ENCODE measurements at regions not wholly inside any gene's neighbourhood (a gene's known extent, or its start where the extent isn't known, plus 50 kb on each side); places are given as distances from the start of the nearest gene placed in this dataset.
"Not testable (repeated sequence)": the region's sequence is repeated elsewhere in the genome, so short reads cannot be mapped to it uniquely, and the experiment has no call there.

- no peak for DNase-seq
These were observed 50.2 kb upstream of the FGF3 start for GRCh38 chr11:69869311-69869939.

- no peak for DNase-seq
These were observed 51.5 kb upstream of the FGF3 start for GRCh38 chr11:69870766-69871165.

GRCh38 chr11:69873166-69874077 lies 54.2 kb upstream of the FGF3 start:
- DNase-seq, result no peak

- DNase-seq, result no peak
These were observed 55.2 kb upstream of the FGF3 start for GRCh38 chr11:69874178-69874983.

GRCh38 chr11:69874984-69875624 lies 55.9 kb upstream of the FGF3 start:
- DNase-seq, result no peak

GRCh38 chr11:69876013-69876412 lies 56.8 kb upstream of the FGF3 start:
- no peak for DNase-seq

GRCh38 chr11:69877235-69877634 lies 58.0 kb upstream of the FGF3 start:
- no peak for DNase-seq

- DNase-seq, result not testable (repeated sequence)
These were observed 58.5 kb upstream of the FGF3 start for GRCh38 chr11:69877704-69878103.

GRCh38 chr11:69878144-69878883 lies 59.1 kb upstream of the FGF3 start:
- DNase-seq, result no peak

- DNase-seq, result peak; percentile 6
These were observed 59.9 kb upstream of the FGF3 start for GRCh38 chr11:69878927-69879728.

GRCh38 chr11:69879729-69880005 lies 60.5 kb upstream of the FGF3 start:
- peak; percentile 8 for DNase-seq

- DNase-seq, result peak; percentile 12
These were observed 61.0 kb upstream of the FGF3 start for GRCh38 chr11:69880041-69880825.

- no peak for DNase-seq
These were observed 61.7 kb upstream of the FGF3 start for GRCh38 chr11:69880826-69881445.

GRCh38 chr11:69881467-69882269 lies 62.5 kb upstream of the FGF3 start:
- DNase-seq, result no peak

GRCh38 chr11:69882270-69882608 lies 63.0 kb upstream of the FGF3 start:
- DNase-seq, result no peak

- no peak for DNase-seq
These were observed 64.4 kb upstream of the FGF3 start for GRCh38 chr11:69883292-69884255.

- DNase-seq, result no peak
These were observed 65.1 kb upstream of the FGF3 start for GRCh38 chr11:69884286-69884685.

GRCh38 chr11:69884751-69885150 lies 65.5 kb upstream of the FGF3 start:
- DNase-seq, result no peak

All from activated T-cell treated with anti-CD3 and anti-CD28 coated beads, Interleukin-2, amount 50 U/mL, for 1 hour (primary cell).